GM23338 (cell line): ENCODE measurements at regions not wholly inside any gene's neighbourhood (a gene's known extent, or its start where the extent isn't known, plus 50 kb on each side); places are given as distances from the start of the nearest gene placed in this dataset.

Source experiments
- ATAC-seq: fragments of 200-7000 bp; cut with Tn5 transposase; 3 replicates; pipeline ENCODE4 v1.9.1; 2020
- DNase-seq: peaks from one replicate; pipeline ENCODE4 v3.0.0-alpha.2; 2015; ENCODE audit warnings: low spot score
- H2AFZ ChIP-seq: fragments of 200-600 bp; sonication (generic); 2 replicates; pipeline ENCODE4 v1.8.0; 2016; ENCODE audit warnings: antibody characterized with exemption, mild to moderate bottlenecking, moderate library complexity
- H3F3A ChIP-seq: fragments of 200-600 bp; sonication (generic); replicated peaks from 2 replicates; pipeline ENCODE4 v1.8.0; 2017; ENCODE audit warnings: antibody characterized with exemption, mixed run types, low read depth
- H3K27ac ChIP-seq: fragments of 200-600 bp; sonication (generic); 2 replicates; pipeline ENCODE4 v1.6.1; 2016; ENCODE audit warnings: low read depth
- H3K27me3 ChIP-seq: fragments of 200-600 bp; sonication (generic); 2 replicates; pipeline ENCODE4 v1.8.0; 2016; ENCODE audit warnings: mild to moderate bottlenecking, mixed run types, moderate library complexity; ENCODE audit not compliant: insufficient read depth
- H3K36me3 ChIP-seq: fragments of 200-600 bp; sonication (generic); 2 replicates; pipeline ENCODE4 v1.8.0; 2016; ENCODE audit warnings: mild to moderate bottlenecking; ENCODE audit not compliant: insufficient read depth
- H3K4me1 ChIP-seq: fragments of 200-600 bp; sonication (generic); 2 replicates; pipeline ENCODE4 v1.8.0; 2016; ENCODE audit warnings: mild to moderate bottlenecking, moderate library complexity; ENCODE audit not compliant: insufficient read depth
- H3K4me2 ChIP-seq: fragments of 200-600 bp; sonication (generic); 2 replicates; pipeline ENCODE4 v1.7.1; 2017; ENCODE audit warnings: mixed run types
- H3K4me3 ChIP-seq: fragments of 200-600 bp; sonication (generic); 2 replicates; pipeline ENCODE4 v1.6.1; 2016; ENCODE audit warnings: mixed run types
- H3K79me2 ChIP-seq: fragments of 200-600 bp; sonication (generic); replicated peaks from 2 replicates; pipeline ENCODE4 v1.8.0; 2017; ENCODE audit warnings: mild to moderate bottlenecking; ENCODE audit not compliant: insufficient read depth
- H3K9me2 ChIP-seq: fragments of 200-600 bp; sonication (generic); 2 replicates; pipeline ENCODE4 v1.8.0; 2017; ENCODE audit not compliant: insufficient read depth
- H4K20me1 ChIP-seq: fragments of 200-600 bp; sonication (generic); replicated peaks from 2 replicates; pipeline ENCODE4 v1.8.0; 2017; ENCODE audit warnings: mild to moderate bottlenecking; ENCODE audit not compliant: insufficient read depth
- H3K27ac Mint-ChIP-seq: 2 replicates; pipeline ENCODE4 v1.8.0; 2020; ENCODE audit warnings: inconsistent platforms, mild to moderate bottlenecking, moderate library complexity, mixed read lengths
- H3K27me3 Mint-ChIP-seq: 3 replicates; pipeline ENCODE4 v1.8.0; 2022; ENCODE audit warnings: low read depth, mild to moderate bottlenecking, moderate library complexity, mixed read lengths, inconsistent platforms; ENCODE audit not compliant: insufficient read depth, poor library complexity
- H3K36me3 Mint-ChIP-seq: 3 replicates; pipeline ENCODE4 v1.8.0; 2021; ENCODE audit warnings: low read depth, mild to moderate bottlenecking, inconsistent platforms, moderate library complexity, mixed read lengths
- H3K4me1 Mint-ChIP-seq: 3 replicates; pipeline ENCODE4 v1.8.0; 2020; ENCODE audit warnings: mild to moderate bottlenecking, inconsistent platforms, mixed read lengths
- H3K4me3 Mint-ChIP-seq: 3 replicates; pipeline ENCODE4 v1.8.0; 2021; ENCODE audit warnings: moderate library complexity, mild to moderate bottlenecking, inconsistent platforms, mixed read lengths
- H3K9me3 Mint-ChIP-seq: 3 replicates; pipeline ENCODE4 v1.8.0; 2020; ENCODE audit warnings: moderate library complexity, mild to moderate bottlenecking, inconsistent platforms, mixed read lengths
- CREB1 ChIP-seq: fragments of 250-450 bp; sonication (Bioruptor Pico); IDR thresholded peaks from 2 replicates; pipeline ENCODE4 v1.5.0; 2020; ENCODE audit warnings: low read depth, mild to moderate bottlenecking, moderate library complexity
- ETS1 ChIP-seq: IDR thresholded peaks from 2 replicates; pipeline ENCODE4 v1.6.1; 2016; ENCODE audit warnings: antibody characterized with exemption
- EZH2 ChIP-seq: fragments of 200-600 bp; sonication (generic); IDR thresholded peaks from one replicate; pipeline ENCODE4 v1.8.0; 2017; ENCODE audit warnings: antibody characterized with exemption, mild to moderate bottlenecking, low read depth; ENCODE audit not compliant: unreplicated experiment
- EZH2phosphoT487 ChIP-seq: fragments of 200-600 bp; sonication (generic); IDR thresholded peaks from one replicate; pipeline ENCODE4 v1.8.1; 2018; ENCODE audit warnings: antibody characterized with exemption; ENCODE audit not compliant: unreplicated experiment
- NANOG ChIP-seq: IDR thresholded peaks from 2 replicates; pipeline ENCODE4 v1.6.1; 2016; ENCODE audit warnings: antibody characterized with exemption, borderline replicate concordance
- REST ChIP-seq: IDR thresholded peaks from one replicate; pipeline ENCODE4 v1.6.1; 2018; ENCODE audit warnings: antibody characterized with exemption; ENCODE audit not compliant: unreplicated experiment
- STAT1 ChIP-seq: IDR thresholded peaks from one replicate; pipeline ENCODE4 v1.6.1; 2016; ENCODE audit warnings: antibody characterized with exemption; ENCODE audit not compliant: unreplicated experiment
- ZNF331 ChIP-seq: fragments of 250-450 bp; sonication (Bioruptor Pico); IDR thresholded peaks from 2 replicates; pipeline ENCODE4 v1.5.0; 2020; ENCODE audit warnings: low read depth, mild to moderate bottlenecking, moderate library complexity
- ZNF462 ChIP-seq: fragments of 250-450 bp; sonication (Bioruptor Pico); IDR thresholded peaks from 2 replicates; pipeline ENCODE4 v1.5.0; 2020; ENCODE audit warnings: mild to moderate bottlenecking, moderate library complexity

GRCh38 chr14:27836386-27836785, 930.2 kb upstream of the FOXG1 start:
- DNase-seq (no peak), ATAC-seq (no peak)
- H3K36me3 Mint-ChIP-seq, result peaks cover 21% of the 10 kb centered on the region; the same call in 2 of the 3 replicates
- H3K4me1 ChIP-seq, result peaks cover 20% of the 10 kb centered on the region
- no peak overlapping the region for H3K27ac Mint-ChIP-seq
- H3K27ac ChIP-seq, result no peak overlapping the region
- no peaks in the 10 kb centered on the region for H3K79me2 ChIP-seq
- H3K9me3 Mint-ChIP-seq, result peaks cover 16% of the 10 kb centered on the region; the same call in 2 of the 3 replicates
- no peaks in the 10 kb centered on the region for H3K27me3 ChIP-seq
- no peaks in the 10 kb centered on the region for H3K27me3 Mint-ChIP-seq
- no peak overlapping the region for H3K4me3 Mint-ChIP-seq
- no peaks in the 10 kb centered on the region for H4K20me1 ChIP-seq
- H3K9me2 ChIP-seq, result no peaks in the 10 kb centered on the region
- H3K4me1 Mint-ChIP-seq, result peaks cover 13% of the 10 kb centered on the region
- H3F3A ChIP-seq, result no peaks in the 10 kb centered on the region
- H3K36me3 ChIP-seq, result no peaks in the 10 kb centered on the region
- H2AFZ ChIP-seq, result no peak overlapping the region
- 0 out of 2 replicates have a peak overlapping the region, but pooled peaks have one; percentile 13 for H3K4me2 ChIP-seq
- H3K4me3 ChIP-seq, result no peak overlapping the region
- no peak for TF ChIP-seq EZH2
- TF ChIP-seq ZNF331 (CRISPR knock-in tag), result no peak
- TF ChIP-seq NANOG, result no peak
- TF ChIP-seq ETS1, result no peak
- no peak for TF ChIP-seq REST
- no peak for TF ChIP-seq CREB1
- no peak for TF ChIP-seq EZH2phosphoT487

GRCh38 chr14:27845241-27845850, 921.2 kb upstream of the FOXG1 start:
- no peak; the same call in 2 of the 3 replicates for ATAC-seq
- Histone ChIP-seq H3K4me1 (peaks cover 16% of the 10 kb centered on the region), H3K27me3 (no peaks in the 10 kb centered on the region), H4K20me1 (no peaks in the 10 kb centered on the region), H3K36me3 (no peaks in the 10 kb centered on the region), H3K4me3 (no peak overlapping the region), H2AFZ (no peak overlapping the region), H3K4me2 (no peak overlapping the region), H3K27ac (no peak overlapping the region), H3F3A (no peaks in the 10 kb centered on the region), H3K79me2 (no peaks in the 10 kb centered on the region), H3K9me2 (no peaks in the 10 kb centered on the region)
- Mint-ChIP-seq H3K27ac (no peak overlapping the region), H3K4me3 (no peak overlapping the region), H3K36me3 (peaks cover 15% of the 10 kb centered on the region), H3K4me1 (peaks cover 18% of the 10 kb centered on the region), H3K27me3 (peaks cover 2% of the 10 kb centered on the region), H3K9me3 (peaks cover 11% of the 10 kb centered on the region)
- peak; percentile 12 for DNase-seq
- TF ChIP-seq STAT1 (no peak), ZNF462 (no peak), ETS1 (no peak)
